Stromal cell of bone marrow (primary cell): ENCODE measurements at regions not wholly inside any gene's neighbourhood (a gene's known extent, or its start where the extent isn't known, plus 50 kb on each side); places are given as distances from the start of the nearest gene placed in this dataset.

Source experiments
- DNase-seq: peaks from one replicate; pipeline ENCODE4 v3.0.0-alpha.2; 2012; ENCODE audit warnings: low read depth

- DNase-seq = no peak
Observed at GRCh38 chr6:30806581-30807183, 62.3 kb upstream of the IER3 start.

- no peak for DNase-seq
Observed at GRCh38 chr6:30804333-30804732, 60.0 kb upstream of the IER3 start.

GRCh38 chr6:30802731-30803130 is 58.4 kb upstream of the IER3 start:
- no peak for DNase-seq

GRCh38 chr6:30801950-30802349 is 57.6 kb upstream of the IER3 start:
- no peak for DNase-seq

DNA sequence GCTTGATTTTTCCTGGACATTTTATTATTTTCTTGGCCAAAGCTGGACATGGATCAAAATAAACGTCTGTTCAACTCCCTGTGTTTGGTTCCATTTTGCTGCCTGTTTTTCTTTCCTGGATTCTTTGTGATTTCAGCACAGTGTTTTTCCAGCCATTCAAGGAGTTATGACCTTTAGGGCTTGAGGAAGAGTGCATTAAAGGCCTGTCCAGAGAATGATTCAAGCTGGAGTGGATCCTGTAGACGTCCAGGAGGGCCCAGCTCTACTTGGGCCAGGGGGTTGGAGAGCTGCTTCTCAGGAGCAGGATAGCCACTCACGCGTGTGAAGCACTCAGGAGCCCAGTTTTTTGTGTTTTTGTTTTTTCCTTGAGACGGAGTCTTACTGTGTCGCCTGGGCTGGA is 56.5 kb upstream of the IER3 start:
- DNase-seq = no peak

- DNase-seq = no peak
Observed at GRCh38 chr6:30799210-30799609, 54.9 kb upstream of the IER3 start.

- DNase-seq = no peak
Observed at GRCh38 chr6:30798494-30798893, 54.1 kb upstream of the IER3 start.

- DNase-seq = no peak
Observed at GRCh38 chr6:30795549-30796293, 51.4 kb upstream of the IER3 start.
